ENCODE measurements at regions not wholly inside any gene's neighbourhood (a gene's known extent, or its start where the extent isn't known, plus 50 kb on each side); places are given as distances from the start of the nearest gene placed in this dataset.

DNA sequence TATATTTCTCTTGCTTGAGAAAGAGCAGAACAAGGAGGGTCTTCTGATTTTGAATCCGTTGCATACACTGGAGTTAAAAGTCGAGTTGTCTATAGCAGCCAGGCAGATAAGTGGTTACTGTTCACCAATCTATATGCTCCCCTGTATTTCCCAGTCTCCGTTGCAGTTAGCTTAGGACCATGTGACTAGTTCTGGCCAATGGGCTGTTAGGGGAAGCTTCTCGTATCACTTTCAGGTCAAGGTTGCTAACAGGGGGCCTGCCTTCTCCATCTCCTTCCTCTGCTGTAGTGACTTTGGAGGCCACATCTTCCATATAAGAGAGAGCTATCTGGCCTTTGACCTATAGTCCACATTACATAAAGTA lies 188.5 kb upstream of the KBTBD8 start:
- TF ChIP-seq CTCF (IDR thresholded peaks at IDR 0.05) (no peak), ZFX (IDR thresholded peaks at IDR 0.05; ENCODE audit: borderline replicate concordance) (no peak)
- H3K27ac ChIP-seq = no peak overlapping the region

- TF ChIP-seq CTCF (IDR thresholded peaks at IDR 0.05) = no peak
- TF ChIP-seq ZFX (IDR thresholded peaks at IDR 0.05; ENCODE audit: borderline replicate concordance) = no peak
Observed at GRCh38 chr3:66812136-66812535, 186.0 kb upstream of the KBTBD8 start.

DNA sequence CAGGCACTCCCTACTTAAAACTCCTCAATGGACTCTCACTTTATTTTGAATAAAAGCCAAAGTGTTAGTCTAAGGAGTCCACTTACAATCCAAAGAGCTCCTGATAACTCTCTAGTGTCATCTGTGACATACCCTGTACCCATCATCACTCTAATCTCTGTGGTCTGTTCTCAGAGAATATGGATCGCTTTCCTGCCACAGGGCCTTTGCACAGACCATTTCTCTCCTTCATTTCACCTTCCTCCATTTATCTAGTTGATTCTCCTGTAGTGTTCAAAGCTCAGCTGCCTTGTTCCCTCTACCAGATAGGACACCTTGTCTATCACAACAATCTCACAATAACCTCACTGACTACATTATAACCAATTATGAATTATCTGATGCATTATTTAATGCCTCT lies 185.4 kb upstream of the KBTBD8 start:
- no peak for TF ChIP-seq ZFX (IDR thresholded peaks at IDR 0.05; ENCODE audit: borderline replicate concordance)
- TF ChIP-seq CTCF (IDR thresholded peaks at IDR 0.05) = no peak
- H3K27ac ChIP-seq = no peak overlapping the region

More at GRCh38 chr3:66812136-66812535, 186.0 kb upstream of the KBTBD8 start:
- H3K27ac ChIP-seq = no peak overlapping the region

DNA sequence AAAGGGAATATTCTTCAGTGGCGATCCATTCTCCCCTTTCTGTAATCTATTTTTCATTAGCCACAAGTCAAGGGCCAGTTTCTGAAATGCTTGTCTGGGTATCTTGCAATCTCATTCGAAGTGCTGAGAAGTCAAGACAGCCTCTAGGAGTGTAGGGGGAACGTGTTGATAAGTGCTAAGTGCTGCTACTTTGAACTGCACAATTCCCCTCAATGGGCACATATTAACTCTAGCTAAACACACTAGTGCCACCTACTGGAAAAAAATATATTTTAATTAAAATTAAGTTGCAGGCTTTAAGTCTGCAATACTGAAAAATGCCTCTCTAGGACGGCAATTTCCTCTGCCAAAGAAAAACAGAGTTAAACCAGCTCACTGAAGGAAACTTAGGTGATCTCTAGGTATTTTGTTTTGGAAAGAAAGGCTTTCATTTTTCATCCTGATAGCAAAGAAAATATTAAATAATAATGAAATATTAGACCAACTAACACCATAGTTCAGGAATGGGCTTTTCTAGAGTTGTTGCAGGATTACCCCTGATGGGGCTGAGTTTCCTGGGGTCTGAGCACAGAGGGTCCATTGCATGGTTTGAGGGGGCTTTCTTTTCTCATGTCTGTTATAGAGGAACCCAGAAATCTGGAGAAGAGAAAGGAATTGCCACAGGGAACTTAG lies 181.9 kb upstream of the KBTBD8 start:
- no peak overlapping the region for H3K27ac ChIP-seq
- peak; percentile 76 for TF ChIP-seq CTCF (IDR thresholded peaks at IDR 0.05)
- TF ChIP-seq ZFX (IDR thresholded peaks at IDR 0.05; ENCODE audit: borderline replicate concordance) = no peak

GRCh38 chr3:66817951-66818557 lies 180.1 kb upstream of the KBTBD8 start:
- no peak overlapping the region for H3K27ac ChIP-seq
- TF ChIP-seq ZFX (IDR thresholded peaks at IDR 0.05; ENCODE audit: borderline replicate concordance) = no peak
- no peak for TF ChIP-seq CTCF (IDR thresholded peaks at IDR 0.05)

DNA sequence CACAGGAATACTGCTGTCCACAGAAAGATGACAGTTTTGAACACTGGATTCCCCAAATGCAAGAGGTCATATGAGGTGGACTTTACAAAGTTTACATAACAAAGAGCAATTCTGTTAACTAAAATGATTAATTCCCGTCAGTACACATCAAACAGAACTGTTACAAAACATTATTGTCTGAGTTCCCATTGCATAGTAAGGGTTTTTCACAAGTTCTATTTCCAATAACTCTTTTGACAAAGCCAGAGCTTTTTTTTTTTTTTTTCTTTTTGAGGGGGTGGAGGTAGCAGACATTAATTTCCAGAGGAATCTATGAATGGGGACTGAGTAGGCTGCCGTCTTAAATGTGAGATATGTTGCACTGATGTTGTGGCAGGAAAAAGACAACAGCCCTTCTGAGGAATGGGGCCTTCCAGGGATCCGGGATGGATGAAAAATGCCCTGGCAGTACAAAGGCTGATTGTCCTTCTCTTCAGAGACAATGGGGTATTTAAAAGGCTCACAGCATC lies 178.1 kb upstream of the KBTBD8 start:
- H3K27ac ChIP-seq = no peak overlapping the region
- TF ChIP-seq ZFX (IDR thresholded peaks at IDR 0.05; ENCODE audit: borderline replicate concordance) = no peak
- TF ChIP-seq CTCF (IDR thresholded peaks at IDR 0.05) = no peak
